Pancreas (tissue), 10 donors: ENCODE measurements at regions not wholly inside any gene's neighbourhood (a gene's known extent, or its start where the extent isn't known, plus 50 kb on each side); places are given as distances from the start of the nearest gene placed in this dataset.

ENCODE experiments used
- ATAC-seq, 4 donors: fragments of 200-7000 bp; cut with Tn5 transposase; one replicate each; pipeline versions ENCODE4 v1.8.0 to v1.9.1; 2020; ENCODE audit warnings: mild to moderate bottlenecking in 4 of 4, moderate library complexity in 4 of 4
- DNase-seq, 6 donors: peaks; one replicate each; pipeline ENCODE4 v3.0.0-alpha.2; 2020
- FAIRE-seq: peaks from 2 replicates; lab custom pipeline; 2012; peaks lifted over from hg19 to GRCh38; lab: Jason Lieb, UNC
- H3K27ac ChIP-seq, 4 donors: fragments of 200-600 bp; sonication (generic); 1 replicate in 3 of 4; 2 replicates in 1 of 4; pipeline versions ENCODE4 v1.5.0 to v1.8.0; 2020
- H3K27me3 ChIP-seq, 4 donors: fragments of 200-600 bp; one replicate each; pipeline ENCODE4 v1.8.0; 2021
- H3K36me3 ChIP-seq, 3 donors: fragments of 200-600 bp; sonication (generic) in 1 of 3; one replicate each; pipeline versions ENCODE4 v1.5.0 to v1.8.0; 2020 to 2021
- H3K4me1 ChIP-seq, 3 donors: fragments of 200-600 bp; one replicate each; pipeline ENCODE4 v1.8.0; 2021
- H3K4me3 ChIP-seq, 4 donors: fragments of 200-600 bp; sonication (generic) in 2 of 4; one replicate each; pipeline versions ENCODE4 v1.5.0 to v1.8.0; 2020 to 2021
- H3K9me3 ChIP-seq, 4 donors: fragments of 200-600 bp; one replicate each; pipeline ENCODE4 v1.8.0; 2021
- WGBS, 2 donors: extraction: QIAGEN DNeasy Blood & Tissue Kit; methylation state at CpG; one replicate each; pipeline ENCODE4 v1.1.7; 2013; 5-methylcytosine and 5-hydroxymethylcytosine counted together
- intact Hi-C, 3 donors: fragments of 100-400 bp; cut with DNase I; formaldehyde crosslinking; loops; one replicate each; pipeline versions ENCODE4 v1.11.1 to v1.14.2; 2022
- TF ChIP-seq, protein P1 (sequence below), 4 donors: fragments of 200-600 bp; sonication (generic) in 3 of 4; IDR thresholded peaks; one replicate each; pipeline versions ENCODE4 v1.5.0 to v1.8.0; 2021; ENCODE audit warnings: antibody characterized with exemption in 4 of 4
- donor health status: healthy with polysubstance abuse.
- donor health status: DM: no; HTN: no; CAD: no; lungs with moderate emphysema.
- donor health status: DM: no; HTN: no; CAD: no.
- donor health status: control.
- donor health status: control.
- donor health status: Bipolar disorder and iron deficiency.
- donor health status: DM: yes; HTN: yes; CAD: no.
- donor health status: DM: no; HTN: no; CAD: no.
- donor health status: DM: no; HTN: no; CAD: no.
- donor health status: DM: yes; HTN: yes; CAD: no.

DNA sequence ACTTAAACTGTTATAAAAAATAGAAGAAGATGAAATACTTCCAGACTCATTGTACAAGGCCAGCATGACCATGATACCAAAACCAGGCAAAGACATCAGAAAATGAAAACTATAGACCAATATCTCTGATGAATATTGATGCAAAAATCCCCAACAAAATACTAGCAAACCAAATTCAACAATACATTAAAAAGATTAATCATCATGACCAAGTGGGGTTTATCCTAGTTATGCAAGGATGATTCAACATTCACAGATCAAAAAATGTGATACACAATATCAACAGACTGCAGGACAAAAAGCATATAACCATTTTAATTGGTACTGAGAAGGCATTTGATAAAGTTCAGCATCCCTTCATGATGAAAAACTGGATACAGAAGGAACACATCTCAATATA, 824.5 kb upstream of the RAG2 start:
- no peak overlapping the region for H3K4me3 ChIP-seq
- TF ChIP-seq, protein P1, sequence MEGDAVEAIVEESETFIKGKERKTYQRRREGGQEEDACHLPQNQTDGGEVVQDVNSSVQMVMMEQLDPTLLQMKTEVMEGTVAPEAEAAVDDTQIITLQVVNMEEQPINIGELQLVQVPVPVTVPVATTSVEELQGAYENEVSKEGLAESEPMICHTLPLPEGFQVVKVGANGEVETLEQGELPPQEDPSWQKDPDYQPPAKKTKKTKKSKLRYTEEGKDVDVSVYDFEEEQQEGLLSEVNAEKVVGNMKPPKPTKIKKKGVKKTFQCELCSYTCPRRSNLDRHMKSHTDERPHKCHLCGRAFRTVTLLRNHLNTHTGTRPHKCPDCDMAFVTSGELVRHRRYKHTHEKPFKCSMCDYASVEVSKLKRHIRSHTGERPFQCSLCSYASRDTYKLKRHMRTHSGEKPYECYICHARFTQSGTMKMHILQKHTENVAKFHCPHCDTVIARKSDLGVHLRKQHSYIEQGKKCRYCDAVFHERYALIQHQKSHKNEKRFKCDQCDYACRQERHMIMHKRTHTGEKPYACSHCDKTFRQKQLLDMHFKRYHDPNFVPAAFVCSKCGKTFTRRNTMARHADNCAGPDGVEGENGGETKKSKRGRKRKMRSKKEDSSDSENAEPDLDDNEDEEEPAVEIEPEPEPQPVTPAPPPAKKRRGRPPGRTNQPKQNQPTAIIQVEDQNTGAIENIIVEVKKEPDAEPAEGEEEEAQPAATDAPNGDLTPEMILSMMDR (IDR thresholded peaks at IDR 0.05), result no peak
- H3K4me1 ChIP-seq, result no peaks in the 10 kb centered on the region
- no peak for FAIRE-seq
- intact Hi-C loops, result no loop called here
- H3K9me3 ChIP-seq, result no peaks in the 10 kb centered on the region
- no peak for ATAC-seq
- H3K36me3 ChIP-seq, result no peaks in the 10 kb centered on the region
- no peak for DNase-seq
- H3K27ac ChIP-seq, result no peak overlapping the region
- no peaks in the 10 kb centered on the region for H3K27me3 ChIP-seq

GRCh38 chr11:37411289-37411688, 813.3 kb upstream of the RAG2 start:
- no peak for FAIRE-seq
- 41 to 50% methylated on average over 4 of the region's 4 CpGs for WGBS, 2 donors

GRCh38 chr11:37409124-37409523, 811.1 kb upstream of the RAG2 start:
- ATAC-seq (no peak), FAIRE-seq (no peak), DNase-seq (no peak)
- H3K9me3 ChIP-seq, result no peaks in the 10 kb centered on the region
- no peaks in the 10 kb centered on the region for H3K27me3 ChIP-seq
- no peak overlapping the region for H3K27ac ChIP-seq
- H3K4me3 ChIP-seq, result no peak overlapping the region
- intact Hi-C loops, result no loop called here
- TF ChIP-seq, protein P1 (IDR thresholded peaks at IDR 0.05), result no peak
- H3K4me1 ChIP-seq, result no peaks in the 10 kb centered on the region
- no peaks in the 10 kb centered on the region for H3K36me3 ChIP-seq

More at GRCh38 chr11:37411289-37411688, 813.3 kb upstream of the RAG2 start:
- Histone ChIP-seq H3K4me1 (no peaks in the 10 kb centered on the region), H3K27me3 (no peaks in the 10 kb centered on the region), H3K27ac (no peak overlapping the region), H3K4me3 (no peak overlapping the region), H3K36me3 (no peaks in the 10 kb centered on the region), H3K9me3 (no peaks in the 10 kb centered on the region)
- no peak for DNase-seq
- TF ChIP-seq, protein P1 (IDR thresholded peaks at IDR 0.05), result no peak
- intact Hi-C loops, result no loop called here
- ATAC-seq, result peak in 1 of 4 donors; percentile 47

DNA sequence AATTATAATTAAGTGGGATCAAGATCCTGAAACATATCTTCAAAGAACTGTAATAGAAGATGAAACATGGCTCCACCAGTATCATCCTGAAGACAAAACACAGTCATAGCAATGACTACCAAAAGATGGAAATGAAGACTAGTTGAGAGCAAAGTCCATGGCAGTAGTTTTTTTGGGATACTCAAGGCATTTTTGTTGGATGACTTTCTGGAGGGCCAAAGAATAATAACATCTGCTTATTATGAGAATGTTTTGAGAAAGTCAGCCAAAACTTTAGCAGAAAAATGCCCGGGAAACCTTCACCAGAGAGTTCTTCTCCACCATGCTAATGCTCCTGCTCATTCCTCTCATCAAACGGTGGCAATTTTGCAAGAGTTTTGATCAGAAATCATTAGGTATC, 809.4 kb upstream of the RAG2 start:
- FAIRE-seq (no peak), DNase-seq (no peak), ATAC-seq (no peak)
- H3K27me3 ChIP-seq, result no peaks in the 10 kb centered on the region
- intact Hi-C loops, result no loop called here
- no peak overlapping the region for H3K4me3 ChIP-seq
- no peaks in the 10 kb centered on the region for H3K36me3 ChIP-seq
- H3K27ac ChIP-seq, result no peak overlapping the region
- WGBS, 2 donors, result 51 to 88% methylated on average over 2 of the region's 2 CpGs
- no peaks in the 10 kb centered on the region for H3K9me3 ChIP-seq
- H3K4me1 ChIP-seq, result no peaks in the 10 kb centered on the region
- TF ChIP-seq, protein P1 (IDR thresholded peaks at IDR 0.05), result no peak

DNA sequence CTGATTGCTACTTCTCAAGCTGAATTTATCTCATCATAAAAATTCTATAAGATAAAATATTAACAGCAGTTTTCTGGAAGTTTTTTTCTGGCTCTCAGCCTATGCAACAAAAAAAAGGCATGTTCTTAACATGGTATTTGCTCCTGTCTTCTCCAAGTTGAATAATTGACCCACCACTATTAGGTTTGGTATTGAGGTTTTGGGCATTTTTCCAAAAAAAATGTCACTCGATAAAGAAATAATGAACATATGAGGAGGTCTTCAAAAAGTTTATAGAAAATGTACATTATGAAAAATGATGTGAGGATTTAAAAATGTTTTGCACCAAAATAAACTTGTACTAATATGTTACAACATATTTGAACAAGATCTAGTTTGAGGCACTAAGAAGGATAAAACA, 808.6 kb upstream of the RAG2 start:
- no peak overlapping the region for H3K27ac ChIP-seq
- H3K4me3 ChIP-seq, result no peak overlapping the region
- no peaks in the 10 kb centered on the region for H3K27me3 ChIP-seq
- H3K9me3 ChIP-seq, result no peaks in the 10 kb centered on the region
- intact Hi-C loops, result no loop called here
- TF ChIP-seq, protein P1 (IDR thresholded peaks at IDR 0.05), result no peak
- 40 to 52% methylated on average over 1 of the region's 1 CpG for WGBS, 2 donors
- H3K4me1 ChIP-seq, result no peaks in the 10 kb centered on the region
- DNase-seq (no peak), ATAC-seq (no peak), FAIRE-seq (no peak)
- H3K36me3 ChIP-seq, result no peaks in the 10 kb centered on the region
